ENCODE measurements at regions not wholly inside any gene's neighbourhood (a gene's known extent, or its start where the extent isn't known, plus 50 kb on each side); places are given as distances from the start of the nearest gene placed in this dataset.

DNA sequence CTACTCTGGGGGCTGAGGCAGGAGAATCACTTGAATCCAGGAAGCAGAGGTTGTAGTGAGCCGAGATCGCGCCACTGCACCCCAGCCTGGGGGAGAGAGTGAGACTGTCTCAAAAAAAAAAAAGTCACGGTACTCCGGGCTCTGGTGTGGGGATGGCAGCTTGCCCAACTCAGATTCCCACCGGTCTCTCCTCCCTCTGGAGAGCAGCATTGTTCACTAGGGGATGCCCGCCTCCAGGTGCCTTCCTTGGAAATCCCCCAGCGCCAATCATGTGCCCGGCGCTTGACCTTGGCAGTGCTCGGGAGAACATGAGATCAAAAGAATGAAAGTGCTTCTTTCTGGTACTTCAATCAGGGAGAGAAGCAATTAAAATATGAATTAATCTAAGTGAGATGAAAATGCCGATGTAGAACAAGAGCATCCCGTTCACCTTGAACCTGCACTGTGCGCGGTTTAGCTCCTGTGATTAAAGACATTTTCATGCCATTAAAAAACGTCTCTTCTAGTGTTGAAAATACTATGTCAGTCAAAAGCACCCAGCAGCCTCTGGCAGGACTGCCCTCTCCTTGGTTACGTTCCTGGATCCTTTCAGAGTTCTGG is 1127.3 kb upstream of the AUTS2 start:
- DNase-seq (ENCODE audit: low read depth) = no peak

DNA sequence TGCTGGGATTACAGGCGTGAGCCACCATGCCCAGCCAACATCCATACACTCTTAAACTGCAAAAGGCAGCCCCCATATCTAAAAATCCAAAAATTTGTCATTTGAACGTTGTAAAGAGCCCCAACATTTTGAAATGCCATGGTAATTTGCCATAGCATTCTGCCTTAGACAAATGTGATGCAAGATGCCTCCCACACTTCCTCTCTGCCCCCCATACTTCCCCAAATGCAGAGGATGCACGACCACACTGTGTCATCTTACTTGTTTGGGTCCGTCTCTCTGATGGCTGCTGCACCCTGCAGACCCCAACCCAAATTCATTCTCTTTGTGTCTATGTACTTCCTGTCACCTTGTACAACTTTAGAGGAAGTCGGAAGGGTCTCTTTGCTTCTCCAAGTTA is 1125.6 kb upstream of the AUTS2 start:
- no peak for DNase-seq (ENCODE audit: low read depth)

DNA sequence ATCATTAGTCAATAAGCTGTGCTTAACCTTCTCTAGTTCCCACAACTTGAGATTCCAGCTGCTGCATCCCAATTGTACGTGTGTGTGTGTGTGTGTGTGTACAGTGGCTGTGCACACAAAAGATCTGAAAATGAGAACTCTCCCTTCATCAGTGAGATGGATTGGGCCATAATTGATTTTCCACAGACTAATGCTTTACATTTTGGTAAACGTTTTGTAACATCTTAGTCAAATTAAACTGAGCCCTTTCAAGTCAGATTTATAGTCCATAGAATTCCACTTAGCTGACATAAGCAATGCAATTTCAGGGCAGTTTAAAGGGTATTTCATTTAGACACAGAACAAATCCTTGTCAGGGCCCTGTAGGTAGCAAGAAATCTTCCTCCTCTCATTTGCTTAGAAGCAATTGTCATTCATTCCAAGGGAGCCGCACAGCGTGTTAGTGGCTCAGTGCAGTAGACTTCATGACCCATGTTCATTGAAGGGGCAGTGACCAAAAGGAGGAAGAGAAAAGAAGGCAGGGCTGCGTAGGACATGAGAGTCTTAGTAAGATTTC is 1123.5 kb upstream of the AUTS2 start:
- no peak for DNase-seq (ENCODE audit: low read depth)

DNA sequence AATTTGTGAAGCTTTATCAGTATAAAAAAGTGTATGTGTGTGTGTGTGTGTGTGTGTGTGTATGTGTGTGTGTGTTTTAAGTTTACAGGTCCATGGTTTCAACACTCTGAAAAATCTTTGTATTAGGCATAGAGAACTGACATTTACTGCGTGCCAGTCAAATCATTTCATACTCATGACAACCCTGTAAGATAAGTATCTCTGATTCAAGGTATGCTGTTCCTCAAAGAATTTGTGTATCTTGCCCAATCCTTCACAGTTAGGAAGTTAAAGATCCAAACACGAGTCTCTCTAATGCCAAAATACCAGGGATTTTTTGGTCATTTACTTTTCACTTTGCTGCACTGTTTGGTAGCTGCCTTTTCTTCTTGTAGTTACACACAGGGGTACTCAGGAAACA is 1121.3 kb upstream of the AUTS2 start:
- DNase-seq (ENCODE audit: low read depth) = no peak

DNA sequence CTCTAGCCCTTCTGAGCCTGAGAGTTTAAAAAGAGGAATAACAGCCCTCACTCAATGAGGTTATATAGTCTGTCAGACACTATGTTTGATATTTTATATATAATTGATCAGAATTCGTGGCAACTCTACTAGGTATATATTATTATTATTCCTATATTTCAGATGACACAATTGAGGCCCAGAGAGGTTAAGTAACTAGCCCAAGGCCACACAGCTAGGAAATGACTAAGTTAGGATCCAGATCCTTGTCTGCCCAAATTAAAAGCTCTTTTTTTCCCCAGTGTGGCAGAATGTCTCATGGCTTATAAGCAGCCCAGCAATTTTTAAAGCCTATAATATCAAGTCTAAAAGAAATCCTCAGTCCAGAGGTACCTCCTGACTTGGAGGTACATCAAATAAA is 1119.9 kb upstream of the AUTS2 start:
- DNase-seq (ENCODE audit: low read depth) = no peak

DNA sequence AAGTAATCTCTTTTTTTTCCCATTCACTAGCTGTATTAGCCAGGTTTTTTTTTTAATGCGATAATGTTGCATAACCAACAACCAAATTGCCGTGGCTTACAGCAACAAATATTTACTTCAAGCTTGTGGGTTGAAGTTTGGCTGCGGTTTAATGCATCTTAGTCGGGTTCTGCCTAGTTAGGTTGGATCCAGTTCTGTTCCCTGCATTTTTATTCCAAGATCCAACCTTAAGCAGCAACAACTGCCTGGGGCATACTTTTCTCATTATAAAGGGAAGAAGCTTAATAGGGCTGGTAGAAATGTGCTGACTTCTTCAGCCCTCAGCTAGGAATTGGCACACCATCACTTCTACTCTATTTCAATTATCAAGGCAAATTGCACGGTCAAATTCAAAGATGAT is 1115.5 kb upstream of the AUTS2 start:
- no peak for DNase-seq (ENCODE audit: low read depth)

DNA sequence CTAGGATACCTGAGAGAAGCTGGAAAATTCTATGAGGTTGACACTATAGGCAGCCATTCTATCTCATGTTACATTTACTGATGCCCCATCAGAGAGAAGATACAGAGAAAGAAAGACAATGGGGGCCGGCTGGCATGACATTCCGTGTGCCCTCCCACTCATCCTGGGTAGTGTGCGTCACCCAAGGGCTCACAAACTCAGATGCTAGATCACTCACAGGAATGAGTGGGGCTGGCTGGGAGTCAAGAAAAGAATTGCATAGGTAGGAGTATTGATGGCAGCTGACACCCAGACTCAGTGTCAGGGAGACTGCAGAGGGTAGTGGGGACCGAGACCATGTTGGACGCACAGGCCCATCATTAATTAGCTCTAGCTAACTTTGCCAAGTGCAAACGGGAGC is 1113.5 kb upstream of the AUTS2 start:
- DNase-seq (ENCODE audit: low read depth) = no peak

DNA sequence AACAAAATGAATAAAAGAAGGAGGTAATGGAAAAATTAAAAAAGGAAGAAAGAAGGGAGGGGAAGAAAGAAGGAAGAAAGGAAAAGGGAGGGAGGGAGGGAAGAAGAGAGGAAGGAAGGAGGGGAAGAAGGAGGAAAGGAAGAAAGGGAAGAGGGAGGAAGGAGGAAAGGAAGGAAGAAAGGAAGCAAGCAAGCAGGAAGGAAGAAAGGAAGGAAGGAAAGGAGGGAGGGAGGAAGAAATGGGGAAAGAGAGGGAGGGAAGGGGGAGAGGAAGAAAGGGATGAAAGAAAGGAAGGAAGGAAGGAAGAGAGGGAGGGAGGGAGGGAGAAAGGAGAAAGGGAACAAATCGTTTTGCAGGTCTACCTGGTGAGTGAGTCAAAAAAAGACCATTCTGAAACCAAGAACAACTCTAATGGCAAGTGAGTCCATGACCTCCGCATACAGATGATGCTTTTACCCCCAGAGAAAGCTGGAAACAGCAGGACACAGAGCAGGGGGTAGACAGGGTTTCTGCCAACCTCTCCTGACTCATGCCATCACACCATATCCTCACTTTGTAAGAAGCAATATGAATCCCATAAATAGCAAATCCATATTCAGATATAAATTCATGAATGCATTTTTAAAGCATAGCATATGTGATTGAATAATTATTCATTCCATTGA is 1112.9 kb upstream of the AUTS2 start:
- DNase-seq (ENCODE audit: low read depth) = no peak

DNA sequence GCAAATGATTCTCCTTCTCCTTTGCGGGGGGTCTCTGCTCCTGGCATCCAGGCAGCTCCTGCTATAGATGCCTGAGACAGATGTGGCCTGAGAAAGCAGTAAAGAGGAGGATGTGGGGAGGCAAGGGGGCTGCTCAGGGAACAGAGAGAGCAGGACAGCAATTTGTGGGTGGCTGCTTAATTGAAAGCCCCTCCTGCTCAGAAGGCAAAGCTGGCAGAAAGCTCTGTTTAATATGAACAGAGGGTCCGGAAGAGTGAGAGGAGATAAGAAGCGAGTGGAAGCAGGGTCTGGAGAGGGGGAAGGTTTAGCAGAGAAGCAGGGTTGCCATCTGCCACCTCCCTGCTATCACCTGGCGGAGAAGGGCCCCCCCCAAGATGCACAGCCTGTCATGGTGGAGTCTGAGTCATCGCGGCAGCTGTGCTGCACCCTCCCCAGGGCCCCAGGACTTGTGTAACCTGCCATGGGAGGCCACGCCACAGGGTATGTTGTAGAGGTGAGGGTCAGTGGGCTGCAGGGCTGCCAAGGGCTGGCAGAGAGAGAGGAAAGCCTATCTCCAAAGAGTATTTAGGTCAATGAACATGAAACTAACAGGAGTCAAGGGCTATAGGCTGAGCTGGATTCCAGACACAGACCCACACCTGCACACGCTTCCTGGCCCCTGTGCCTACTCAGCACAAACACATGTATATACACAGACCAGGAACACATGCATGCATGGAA is 1109.8 kb upstream of the AUTS2 start:
- no peak for DNase-seq (ENCODE audit: low read depth)

DNA sequence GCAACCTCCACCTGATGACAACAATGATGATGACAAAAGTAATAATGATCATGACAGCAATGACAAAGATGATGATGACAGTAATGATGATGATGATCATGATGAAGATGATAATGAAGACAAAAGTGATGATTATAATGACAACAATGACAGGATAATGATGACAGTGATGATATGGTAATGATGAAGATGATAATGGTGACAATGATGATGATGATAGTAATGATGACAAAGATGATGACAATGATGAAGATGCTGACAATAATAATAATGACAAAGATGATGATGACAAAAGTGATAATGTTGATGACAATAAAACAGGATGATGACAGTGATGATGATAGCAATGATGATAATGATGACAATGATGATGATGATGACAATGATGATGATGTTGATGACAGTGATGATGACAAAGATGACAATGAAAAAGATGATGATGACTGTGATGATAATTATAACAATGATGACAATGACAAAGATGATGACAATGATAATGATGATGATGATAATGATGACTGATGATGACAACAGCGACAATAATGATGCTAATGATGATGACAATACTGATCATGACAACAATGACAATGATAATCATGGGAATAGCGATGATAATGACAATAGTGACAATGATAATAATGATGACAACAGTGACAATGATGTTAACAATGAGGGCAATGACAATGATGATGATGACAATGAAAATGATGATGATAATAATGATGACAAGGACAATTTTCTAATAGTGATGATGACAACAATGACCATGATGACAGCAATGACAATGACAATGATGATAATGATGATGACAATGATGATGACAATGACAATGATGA is 1106.5 kb upstream of the AUTS2 start:
- DNase-seq (ENCODE audit: low read depth) = no peak

DNA sequence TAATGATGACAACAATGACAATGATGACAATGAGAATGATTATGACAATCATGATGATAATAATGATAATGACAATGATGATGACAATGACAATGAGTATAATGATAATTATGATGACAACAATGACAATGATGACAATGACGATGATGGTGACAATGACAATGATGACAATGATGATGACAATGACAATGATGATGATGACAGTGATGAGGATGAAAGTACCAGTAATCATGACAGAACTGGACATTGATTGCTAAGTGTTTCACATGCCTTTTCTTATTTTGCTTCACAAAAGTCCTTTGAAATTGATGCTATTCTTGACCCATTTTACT is 1106.0 kb upstream of the AUTS2 start:
- DNase-seq (ENCODE audit: low read depth) = no peak

DNA sequence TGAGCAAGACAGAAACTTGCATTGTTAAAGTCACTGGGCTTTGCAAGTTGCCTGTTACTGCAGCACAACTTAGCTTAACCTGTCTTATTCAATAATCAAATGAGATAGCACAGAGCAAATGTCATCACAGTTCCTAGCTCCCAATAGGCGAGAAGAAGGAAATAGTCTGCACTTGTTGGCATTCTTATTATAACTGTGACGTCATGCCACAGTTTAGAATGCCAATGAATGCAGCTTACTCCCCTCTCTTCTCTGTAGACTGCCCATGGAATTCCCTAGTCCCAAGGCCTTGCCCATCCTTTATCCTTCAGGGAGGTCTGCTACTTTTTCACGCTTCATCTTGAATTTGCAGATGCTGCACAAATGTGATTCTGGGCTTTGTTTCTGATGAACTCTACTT is 1094.9 kb upstream of the AUTS2 start:
- DNase-seq (ENCODE audit: low read depth) = no peak

DNA sequence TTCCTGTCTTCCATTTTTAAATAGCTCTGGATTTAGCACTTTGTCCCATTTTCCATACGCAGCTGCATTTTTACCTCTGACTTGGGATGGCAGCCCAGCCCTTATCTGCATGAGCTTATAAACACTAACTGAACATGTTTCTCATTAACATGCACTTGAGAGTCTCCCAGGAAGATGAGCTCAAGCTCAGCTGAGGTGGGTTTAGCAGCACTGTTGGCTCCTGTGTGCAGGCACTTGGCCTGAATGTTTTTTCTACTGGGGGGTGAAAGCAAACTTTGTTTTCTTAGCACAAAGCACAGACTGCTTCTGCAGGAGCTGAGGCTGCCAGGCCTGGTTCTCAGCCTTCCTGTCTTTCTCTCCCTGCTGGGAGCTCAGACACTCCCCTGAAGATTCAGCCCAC is 1093.6 kb upstream of the AUTS2 start:
- DNase-seq (ENCODE audit: low read depth) = no peak

DNA sequence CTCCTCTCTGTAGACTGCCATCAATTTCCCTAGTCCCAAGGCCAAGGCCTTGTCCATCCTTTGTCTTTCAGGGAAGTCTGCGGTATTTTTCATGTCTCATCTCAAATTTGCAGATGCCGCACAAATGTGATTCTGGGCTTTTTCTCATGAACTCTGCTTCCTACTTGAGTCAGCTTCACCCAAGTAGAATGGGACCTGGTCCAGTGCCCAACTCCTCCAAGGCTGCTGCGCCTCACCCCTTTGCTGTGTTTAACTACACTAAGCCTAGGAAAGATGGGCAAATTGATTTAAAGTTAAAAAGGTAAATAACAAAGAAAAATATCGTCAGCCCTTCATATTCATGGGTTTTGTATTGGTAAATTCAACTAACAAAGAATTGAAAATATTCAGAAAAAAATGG is 1092.6 kb upstream of the AUTS2 start:
- DNase-seq (ENCODE audit: low read depth) = no peak

DNA sequence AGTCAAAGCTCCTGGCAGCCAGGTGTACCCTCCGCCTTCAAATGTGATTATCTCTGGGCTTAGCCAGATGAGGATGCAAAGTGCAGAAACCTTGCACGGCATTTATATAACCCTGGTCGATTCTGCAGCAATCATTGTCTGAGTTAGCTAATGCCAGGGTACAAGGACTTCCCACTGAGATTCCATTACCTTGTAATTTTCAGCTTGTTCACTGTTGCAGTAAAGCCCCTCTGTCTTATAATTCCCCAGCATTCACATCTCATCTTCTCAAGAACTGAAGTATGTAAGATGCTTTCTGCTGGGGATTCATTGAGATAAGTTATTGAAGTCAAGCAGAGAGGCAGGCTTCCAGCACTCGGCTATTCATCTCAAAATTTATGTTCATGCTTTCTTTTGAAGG is 1090.6 kb upstream of the AUTS2 start:
- DNase-seq (ENCODE audit: low read depth) = no peak

DNA sequence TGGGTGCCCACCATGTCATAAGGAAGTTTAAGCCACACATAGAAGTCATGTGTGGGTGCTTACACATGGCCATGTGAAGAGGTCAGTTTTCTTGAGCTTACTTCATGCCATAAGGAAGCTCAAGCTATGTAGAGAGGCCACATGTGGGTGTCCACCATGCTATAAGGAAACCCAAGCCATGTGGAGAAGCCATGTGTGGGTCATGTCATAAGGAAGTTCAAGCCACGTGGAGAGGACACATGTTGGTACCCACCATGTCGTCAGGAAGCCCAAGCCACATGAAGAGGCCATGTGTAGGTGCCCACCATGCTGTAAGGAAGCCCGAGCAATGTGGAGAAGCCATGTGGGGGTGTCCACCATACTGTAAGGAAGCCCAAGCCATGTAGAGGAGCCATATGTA is 1089.2 kb upstream of the AUTS2 start:
- no peak for DNase-seq (ENCODE audit: low read depth)

DNA sequence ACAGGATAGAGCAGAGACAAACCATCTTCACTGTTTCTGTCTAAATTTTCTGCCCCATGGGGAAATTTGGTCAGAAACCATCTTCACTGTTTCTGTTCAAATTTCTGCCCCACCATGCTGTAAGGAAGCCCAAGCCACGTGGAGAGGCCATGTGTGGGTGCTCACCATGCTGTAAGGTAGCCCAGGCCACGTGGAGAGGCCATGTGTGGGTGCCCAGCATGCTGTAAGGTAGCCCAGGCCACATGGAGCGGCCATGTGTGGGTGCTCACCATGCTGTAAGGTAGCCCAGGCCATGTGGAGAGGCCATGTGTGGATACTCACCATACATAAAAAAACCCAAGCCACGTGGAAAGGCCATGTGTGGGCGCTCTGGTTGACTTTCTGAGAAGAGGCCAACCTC is 1088.7 kb upstream of the AUTS2 start:
- DNase-seq (ENCODE audit: low read depth) = no peak

DNA sequence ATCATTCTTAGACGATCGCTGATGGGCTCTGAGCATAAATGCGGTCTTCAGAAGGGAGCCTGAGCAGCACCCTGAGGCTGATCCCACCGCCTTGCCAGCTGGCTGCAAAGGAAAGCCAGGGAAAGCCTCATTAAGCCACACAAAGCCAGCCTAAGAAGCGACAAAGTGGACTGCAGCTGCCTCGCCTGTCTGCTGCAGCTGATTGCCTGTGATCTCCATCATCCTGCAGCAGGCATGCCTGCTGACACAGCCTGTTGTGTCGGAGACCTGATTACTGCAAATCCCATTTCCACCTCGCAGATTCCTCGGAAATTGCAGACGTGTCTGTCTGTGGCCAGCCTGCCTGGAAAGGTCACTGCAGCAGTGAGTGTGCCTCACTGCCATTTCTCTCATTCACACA is 1087.0 kb upstream of the AUTS2 start:
- DNase-seq (ENCODE audit: low read depth) = no peak

DNA sequence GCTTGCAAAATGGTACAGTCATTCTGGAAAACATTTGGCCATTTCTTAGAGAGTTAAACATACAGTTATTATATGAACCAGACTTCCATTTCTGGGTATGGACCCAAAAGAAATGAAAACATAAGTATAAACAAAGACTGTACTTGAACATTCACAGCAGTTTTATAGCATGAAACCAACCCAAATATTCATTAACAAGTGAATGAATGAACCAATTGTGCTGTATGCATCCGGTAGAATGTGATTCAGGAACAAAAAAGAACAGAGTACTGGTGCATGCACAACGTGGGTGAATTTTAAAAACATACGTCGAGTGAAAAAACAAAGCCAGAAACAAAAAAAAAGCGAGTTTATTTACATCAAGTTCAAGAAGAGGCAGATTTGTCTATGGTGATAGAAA is 1085.8 kb upstream of the AUTS2 start:
- no peak for DNase-seq (ENCODE audit: low read depth)

DNA sequence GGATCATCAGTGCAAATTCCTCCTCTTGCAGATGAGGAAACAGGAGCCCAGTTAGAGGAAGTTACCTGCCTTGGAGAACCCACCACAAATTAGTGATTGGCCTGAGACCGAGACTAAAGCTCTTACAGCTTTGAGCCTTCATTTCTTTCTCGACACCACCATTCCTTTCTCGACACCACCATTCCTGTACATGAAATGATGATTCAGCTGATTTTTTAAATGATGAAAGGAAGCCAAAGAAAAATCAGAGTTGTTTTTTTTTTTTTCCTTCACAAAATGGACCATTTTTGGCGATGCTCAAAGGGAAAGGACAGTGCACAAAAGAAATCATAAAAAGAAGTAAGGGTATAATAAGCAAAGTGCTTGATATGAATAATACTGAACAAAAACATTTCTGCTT is 1080.2 kb upstream of the AUTS2 start:
- DNase-seq (ENCODE audit: low read depth) = no peak

DNA sequence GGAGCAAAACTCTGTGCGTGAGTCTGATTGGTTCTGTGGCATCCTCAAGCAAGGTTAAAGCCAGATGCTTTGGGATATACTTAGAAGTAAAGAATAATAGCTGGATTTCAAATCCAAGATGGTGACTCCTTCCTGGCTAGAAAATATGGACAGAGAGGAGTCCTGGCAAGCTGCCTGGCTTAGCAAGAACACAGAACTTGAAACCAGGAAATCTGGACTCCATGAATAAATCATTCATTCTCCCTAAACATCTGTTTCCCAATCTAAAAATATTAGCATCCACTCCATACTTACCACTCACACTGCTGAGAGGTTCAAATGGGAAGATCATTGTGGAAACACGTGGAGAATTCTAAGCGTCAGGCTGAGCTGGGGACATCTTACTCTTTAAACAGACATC is 1074.1 kb upstream of the AUTS2 start:
- DNase-seq (ENCODE audit: low read depth) = no peak

DNA sequence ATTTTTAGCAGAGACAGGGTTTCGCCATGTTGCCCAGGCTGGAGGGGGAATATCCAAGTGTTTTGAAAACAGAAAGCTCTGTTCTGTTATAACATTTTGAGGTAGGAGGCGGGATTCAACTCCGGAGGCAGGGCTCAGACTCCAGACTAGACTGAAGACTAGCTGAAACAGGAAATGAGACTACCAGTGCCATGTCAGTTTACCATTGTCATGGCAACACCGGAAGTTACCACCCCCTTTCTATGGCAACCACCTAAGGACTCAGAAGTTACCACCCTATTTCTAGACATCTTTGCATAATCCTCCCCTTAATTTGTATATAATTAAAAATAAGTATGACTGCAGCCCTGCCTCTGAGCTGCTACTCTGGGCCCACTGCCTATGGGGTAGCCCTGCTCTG is 1069.1 kb upstream of the AUTS2 start:
- DNase-seq (ENCODE audit: low read depth) = no peak

DNA sequence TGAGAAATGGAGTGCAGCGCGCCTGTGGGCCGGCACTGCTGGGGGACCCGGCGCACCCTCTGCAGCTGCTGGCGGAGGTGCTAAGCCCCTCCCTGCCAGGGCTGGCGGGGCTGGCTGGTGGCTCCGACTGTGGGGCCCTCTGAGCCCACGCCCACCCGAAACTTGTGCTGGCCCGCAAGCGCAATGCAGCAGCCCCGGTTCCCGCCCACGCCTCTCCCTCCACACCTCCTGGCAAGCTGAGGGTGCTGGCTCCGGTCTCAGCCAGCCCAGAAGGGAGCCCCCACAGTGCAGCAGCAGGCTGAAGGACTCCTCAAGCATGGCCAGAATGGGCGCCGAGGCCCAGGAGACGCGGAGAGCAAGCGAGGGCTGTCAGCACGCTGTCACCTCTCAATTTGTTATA is 1063.0 kb upstream of the AUTS2 start:
- DNase-seq (ENCODE audit: low read depth) = no peak
